ENCODE measurements at regions not wholly inside any gene's neighbourhood (a gene's known extent, or its start where the extent isn't known, plus 50 kb on each side); places are given as distances from the start of the nearest gene placed in this dataset.

GRCh38 chr18:29009250-29009803 is 832.4 kb upstream of the CDH2 start:
- Histone ChIP-seq H2BK120ac (ENCODE audit: low read depth, low read length, poor library complexity, severe bottlenecking) (no peak overlapping the region), H3K79me1 (ENCODE audit: insufficient read depth, low read depth, low read length, poor library complexity, severe bottlenecking) (no peaks in the 10 kb centered on the region), H3K4ac (ENCODE audit: low read depth, low read length) (no peak overlapping the region), H3K23me2 (ENCODE audit: insufficient read length, low read depth, low read length, poor library complexity, severe bottlenecking) (no peaks in the 10 kb centered on the region), H4K91ac (ENCODE audit: insufficient read length, low read depth, low read length) (no peak overlapping the region), H2BK20ac (ENCODE audit: low read depth, low read length, poor library complexity, severe bottlenecking) (no peak overlapping the region), H4K20me1 (ENCODE audit: control insufficient read depth, insufficient read depth, insufficient read length) (no peaks in the 10 kb centered on the region), H2BK5ac (ENCODE audit: insufficient read length, low read length) (no peak overlapping the region), H4K5ac (ENCODE audit: insufficient read length, low read depth, low read length) (no peak overlapping the region), H2AFZ (ENCODE audit: low read length) (no peak overlapping the region), H3K4me2 (ENCODE audit: insufficient read depth, insufficient read length, low read length) (no peak overlapping the region), H3K27me3 (ENCODE audit: insufficient read depth, low read length) (no peaks in the 10 kb centered on the region), H2BK12ac (ENCODE audit: insufficient read length, low read depth, low read length) (no peak overlapping the region), H3K18ac (ENCODE audit: insufficient read length, low read depth, low read length) (no peak overlapping the region), H3T11ph (ENCODE audit: low read length) (no peak overlapping the region), H2BK15ac (ENCODE audit: low read depth, low read length) (no peak overlapping the region), H3K79me2 (ENCODE audit: insufficient read depth, low read length) (no peaks in the 10 kb centered on the region), H3K9ac (ENCODE audit: extremely low read depth, insufficient read length, low read length) (no peak overlapping the region), H3K23ac (ENCODE audit: insufficient read length, low read depth, low read length) (no peak overlapping the region), H3K27ac (ENCODE audit: insufficient read length, low read depth, low read length) (no peak overlapping the region), H2AK5ac (ENCODE audit: insufficient read length, low read length) (no peak overlapping the region), H3K4me1 (ENCODE audit: insufficient read depth, low read length) (no peaks in the 10 kb centered on the region), H3K56ac (ENCODE audit: insufficient read length, low read depth, low read length) (no peak overlapping the region), H3K14ac (ENCODE audit: insufficient read depth, low read length) (no peak overlapping the region), H4K8ac (replicated peaks; ENCODE audit: insufficient read length, low read depth, low read length) (no peak overlapping the region), H3K9me3 (ENCODE audit: control insufficient read depth, low read depth, low read length) (no peaks in the 10 kb centered on the region)
- Mint-ChIP-seq H3K4me3 (no peak overlapping the region), H3K36me3 (ENCODE audit: insufficient read depth in 1 of 3, low read depth in 3 of 3) (peaks cover 0 to 5% (median 4%) of the 10 kb centered on the region in 3 experiments; a peak in 4 of 7 replicates), H3K27me3 (ENCODE audit: low read depth) (no peaks in the 10 kb centered on the region; the same call in 1 of the 2 replicates), H3K9me3 (peaks cover 3 to 5% of the 10 kb centered on the region in 2 experiments; a peak in 4 of 5 replicates), H3K27ac (no peak overlapping the region), H3K4me1 (peaks cover 53 to 61% of the 10 kb centered on the region in 2 experiments)
- no peak for TF ChIP-seq CTCF (conservative IDR thresholded peaks at IDR 0.05)
- no peak for DNase-seq
- WGBS (ENCODE audit: extremely low coverage, insufficient read length, low lambda C conversion rate): no CpG with 5 or more reads among the region's 2 CpGs
